H9 (cell line): ENCODE measurements at regions not wholly inside any gene's neighbourhood (a gene's known extent, or its start where the extent isn't known, plus 50 kb on each side); places are given as distances from the start of the nearest gene placed in this dataset.

Experiments used
- DNase-seq: peaks from one replicate; pipeline ENCODE4 v3.0.0-alpha.2; 2017
- H2AFZ ChIP-seq: one replicate; pipeline ENCODE4 v1.6.1; 2013; ENCODE audit warnings: mild to moderate bottlenecking, low read length, control low read depth, moderate library complexity
- H2AK5ac ChIP-seq: 2 replicates; pipeline ENCODE4 v1.6.1; 2013; ENCODE audit warnings: low read length, control low read depth, mixed read lengths; ENCODE audit not compliant: insufficient read length
- H2BK120ac ChIP-seq: one replicate; pipeline ENCODE4 v1.6.1; 2013; ENCODE audit warnings: low read depth, mild to moderate bottlenecking, low read length, control low read depth, inconsistent platforms; ENCODE audit not compliant: poor library complexity, severe bottlenecking
- H2BK12ac ChIP-seq: 2 replicates; pipeline ENCODE4 v1.6.1; 2013; ENCODE audit warnings: low read length, control low read depth, mixed read lengths, low read depth; ENCODE audit not compliant: insufficient read length
- H2BK15ac ChIP-seq: 2 replicates; pipeline ENCODE4 v1.6.1; 2013; ENCODE audit warnings: low read depth, low read length, control low read depth
- H2BK20ac ChIP-seq: one replicate; pipeline ENCODE4 v1.6.1; 2013; ENCODE audit warnings: low read depth, mild to moderate bottlenecking, low read length, control low read depth, inconsistent platforms; ENCODE audit not compliant: poor library complexity, severe bottlenecking
- H2BK5ac ChIP-seq: 2 replicates; pipeline ENCODE4 v1.6.1; 2013; ENCODE audit warnings: low read length, control low read depth, mixed read lengths; ENCODE audit not compliant: insufficient read length
- H3K14ac ChIP-seq: 2 replicates; pipeline ENCODE4 v1.6.1; 2013; ENCODE audit warnings: low read length, control low read depth; ENCODE audit not compliant: insufficient read depth
- H3K18ac ChIP-seq: 2 replicates; pipeline ENCODE4 v1.6.1; 2013; ENCODE audit warnings: low read depth, mild to moderate bottlenecking, mixed read lengths, low read length, control low read depth; ENCODE audit not compliant: insufficient read length
- H3K23ac ChIP-seq: 2 replicates; pipeline ENCODE4 v1.6.1; 2013; ENCODE audit warnings: low read length, control low read depth, mixed read lengths, low read depth; ENCODE audit not compliant: insufficient read length
- H3K23me2 ChIP-seq: 2 replicates; pipeline ENCODE4 v1.6.1; 2013; ENCODE audit warnings: low read depth, mild to moderate bottlenecking, mixed read lengths, low read length, control low read depth; ENCODE audit not compliant: insufficient read length, poor library complexity, severe bottlenecking
- H3K27ac ChIP-seq: 2 replicates; pipeline ENCODE4 v1.5.1; 2013; ENCODE audit warnings: low read length, control low read depth, mixed read lengths, low read depth; ENCODE audit not compliant: insufficient read length
- H3K27me3 ChIP-seq: 2 replicates; pipeline ENCODE4 v1.6.1; 2013; ENCODE audit warnings: low read length, control low read depth, inconsistent platforms; ENCODE audit not compliant: insufficient read depth
- H3K4ac ChIP-seq: 2 replicates; pipeline ENCODE4 v1.6.1; 2013; ENCODE audit warnings: low read depth, mild to moderate bottlenecking, control low read depth, inconsistent platforms, low read length, moderate library complexity
- H3K4me1 ChIP-seq: 2 replicates; pipeline ENCODE4 v1.6.1; 2013; ENCODE audit warnings: low read length, control low read depth, inconsistent platforms; ENCODE audit not compliant: insufficient read depth
- H3K4me2 ChIP-seq: 2 replicates; pipeline ENCODE4 v1.6.1; 2013; ENCODE audit warnings: low read length, control low read depth, mixed read lengths; ENCODE audit not compliant: insufficient read length, insufficient read depth
- H3K56ac ChIP-seq: 2 replicates; pipeline ENCODE4 v1.6.1; 2013; ENCODE audit warnings: low read depth, mild to moderate bottlenecking, mixed read lengths, low read length, control low read depth; ENCODE audit not compliant: insufficient read length
- H3K79me1 ChIP-seq: 2 replicates; pipeline ENCODE4 v1.6.1; 2013; ENCODE audit warnings: low read depth, mild to moderate bottlenecking, moderate library complexity, low read length, control low read depth, inconsistent platforms; ENCODE audit not compliant: insufficient read depth, poor library complexity, severe bottlenecking
- H3K79me2 ChIP-seq: 2 replicates; pipeline ENCODE4 v1.6.1; 2013; ENCODE audit warnings: low read length, control low read depth, inconsistent platforms; ENCODE audit not compliant: insufficient read depth
- H3K9ac ChIP-seq: 2 replicates; pipeline ENCODE4 v1.6.1; 2013; ENCODE audit warnings: low read length, control low read depth, mixed read lengths; ENCODE audit not compliant: insufficient read length; ENCODE audit errors: extremely low read depth
- H3K9me3 ChIP-seq: one replicate; pipeline ENCODE4 v1.6.1; 2013; ENCODE audit warnings: low read depth, low read length, inconsistent platforms; ENCODE audit not compliant: control insufficient read depth
- H3T11ph ChIP-seq: one replicate; pipeline ENCODE4 v1.6.1; 2013; ENCODE audit warnings: mild to moderate bottlenecking, low read length, control low read depth, inconsistent platforms
- H4K20me1 ChIP-seq: one replicate; pipeline ENCODE4 v1.6.1; 2013; ENCODE audit not compliant: control insufficient read depth, insufficient read length, insufficient read depth
- H4K5ac ChIP-seq: 2 replicates; pipeline ENCODE4 v1.6.1; 2013; ENCODE audit warnings: low read depth, mild to moderate bottlenecking, mixed read lengths, low read length, control low read depth; ENCODE audit not compliant: insufficient read length
- H4K8ac ChIP-seq: replicated peaks from 2 replicates; pipeline ENCODE4 v1.6.1; 2013; ENCODE audit warnings: low read length, control low read depth, mixed read lengths, low read depth; ENCODE audit not compliant: insufficient read length
- H4K91ac ChIP-seq: 2 replicates; pipeline ENCODE4 v1.6.1; 2013; ENCODE audit warnings: low read depth, mild to moderate bottlenecking, moderate library complexity, mixed read lengths, low read length, control low read depth; ENCODE audit not compliant: insufficient read length
- H3K27ac Mint-ChIP-seq, 3 experiments: 2 replicates in 2 of 3; 3 replicates in 1 of 3; pipeline ENCODE4 v1.8.0; 2020 to 2021; ENCODE audit warnings: mixed read lengths in 3 of 3, mild to moderate bottlenecking in 1 of 3, moderate library complexity in 1 of 3
- H3K27me3 Mint-ChIP-seq: 2 replicates; pipeline ENCODE4 v1.8.0; 2021; ENCODE audit warnings: low read depth, mild to moderate bottlenecking, moderate library complexity, mixed read lengths
- H3K36me3 Mint-ChIP-seq, 3 experiments: 2 replicates in 2 of 3; 3 replicates in 1 of 3; pipeline ENCODE4 v1.8.0; 2020 to 2021; ENCODE audit warnings: low read depth in 3 of 3, mixed read lengths in 3 of 3; ENCODE audit not compliant: insufficient read depth in 1 of 3
- H3K4me1 Mint-ChIP-seq, 2 experiments: 2 replicates each; pipeline ENCODE4 v1.8.0; 2020; ENCODE audit warnings: mixed read lengths in 2 of 2
- H3K4me3 Mint-ChIP-seq, 2 experiments: 2 replicates in 1 of 2; 3 replicates in 1 of 2; pipeline ENCODE4 v1.8.0; 2020 to 2021; ENCODE audit warnings: mild to moderate bottlenecking in 2 of 2, mixed read lengths in 2 of 2, moderate library complexity in 1 of 2
- H3K9me3 Mint-ChIP-seq, 2 experiments: 2 replicates in 1 of 2; 3 replicates in 1 of 2; pipeline ENCODE4 v1.8.0; 2020; ENCODE audit warnings: mild to moderate bottlenecking in 2 of 2, mixed read lengths in 2 of 2, moderate library complexity in 1 of 2
- WGBS: extraction: QIAGEN DNeasy Blood & Tissue Kit; methylation state at CpG from one replicate; pipeline ENCODE4 v1.1.7; 2013; ENCODE audit warnings: missing lambda C conversion rate, low lambda C conversion rate, mixed read lengths; ENCODE audit not compliant: insufficient read length; ENCODE audit errors: extremely low coverage; 5-methylcytosine and 5-hydroxymethylcytosine counted together
- TF ChIP-seq, protein P1 (sequence below): fragments of 200-600 bp; sonication (generic); conservative IDR thresholded peaks from 3 replicates; pipeline ENCODE4 v1.8.0; 2021; ENCODE audit warnings: antibody characterized with exemption, mild to moderate bottlenecking

DNA sequence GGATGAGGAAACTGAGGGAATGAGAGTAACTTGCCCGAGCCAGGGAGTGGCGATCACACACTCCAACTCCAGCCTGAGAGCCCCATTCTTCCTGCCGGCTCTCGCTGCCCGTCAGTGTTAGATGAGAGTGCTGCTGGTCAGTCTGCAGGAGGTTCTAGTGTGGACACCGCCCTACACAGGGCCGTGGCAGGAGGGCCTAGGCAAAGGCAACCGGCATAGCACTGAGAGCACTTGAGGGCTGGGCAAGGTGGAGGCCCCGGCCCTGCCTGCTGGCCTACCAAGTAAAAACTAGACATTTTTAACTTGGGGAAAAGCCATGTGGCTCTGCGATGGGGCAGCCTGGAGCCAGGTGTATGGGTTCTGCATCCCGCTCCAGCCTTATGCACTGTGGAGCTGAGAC is 354.8 kb downstream of the SEC14L1 start:
- Histone ChIP-seq H3K9ac (no peak overlapping the region), H2BK12ac (no peak overlapping the region), H3K56ac (no peak overlapping the region), H4K20me1 (no peaks in the 10 kb centered on the region), H4K8ac (no peak overlapping the region), H4K91ac (no peak overlapping the region), H3K27ac (no peak overlapping the region), H2AFZ (no peak overlapping the region), H3K4ac (no peak overlapping the region), H3K4me2 (no peak overlapping the region), H3K4me1 (no peaks in the 10 kb centered on the region), H2BK20ac (no peak overlapping the region), H3K18ac (no peak overlapping the region), H3K9me3 (no peaks in the 10 kb centered on the region), H2BK120ac (no peak overlapping the region), H3K23me2 (no peaks in the 10 kb centered on the region), H3K79me2 (no peaks in the 10 kb centered on the region), H3K79me1 (no peaks in the 10 kb centered on the region), H3K23ac (no peak overlapping the region), H2BK5ac (no peak overlapping the region), H3K27me3 (no peaks in the 10 kb centered on the region), H3T11ph (no peak overlapping the region), H4K5ac (no peak overlapping the region), H3K14ac (no peak overlapping the region), H2AK5ac (no peak overlapping the region), H2BK15ac (no peak overlapping the region)
- Mint-ChIP-seq H3K4me1 (peaks cover 0 to 3% of the 10 kb centered on the region in 2 experiments; a peak in 2 of 4 replicates), H3K4me3 (no peak overlapping the region), H3K27ac (no peak overlapping the region), H3K9me3 (no peaks in the 10 kb centered on the region; a peak in 2 of 5 replicates), H3K27me3 (no peaks in the 10 kb centered on the region), H3K36me3 (peaks cover 18 to 55% (median 48%) of the 10 kb centered on the region in 3 experiments)
- no CpG with 5 or more reads among the region's 11 CpGs for WGBS
- TF ChIP-seq, protein P1, sequence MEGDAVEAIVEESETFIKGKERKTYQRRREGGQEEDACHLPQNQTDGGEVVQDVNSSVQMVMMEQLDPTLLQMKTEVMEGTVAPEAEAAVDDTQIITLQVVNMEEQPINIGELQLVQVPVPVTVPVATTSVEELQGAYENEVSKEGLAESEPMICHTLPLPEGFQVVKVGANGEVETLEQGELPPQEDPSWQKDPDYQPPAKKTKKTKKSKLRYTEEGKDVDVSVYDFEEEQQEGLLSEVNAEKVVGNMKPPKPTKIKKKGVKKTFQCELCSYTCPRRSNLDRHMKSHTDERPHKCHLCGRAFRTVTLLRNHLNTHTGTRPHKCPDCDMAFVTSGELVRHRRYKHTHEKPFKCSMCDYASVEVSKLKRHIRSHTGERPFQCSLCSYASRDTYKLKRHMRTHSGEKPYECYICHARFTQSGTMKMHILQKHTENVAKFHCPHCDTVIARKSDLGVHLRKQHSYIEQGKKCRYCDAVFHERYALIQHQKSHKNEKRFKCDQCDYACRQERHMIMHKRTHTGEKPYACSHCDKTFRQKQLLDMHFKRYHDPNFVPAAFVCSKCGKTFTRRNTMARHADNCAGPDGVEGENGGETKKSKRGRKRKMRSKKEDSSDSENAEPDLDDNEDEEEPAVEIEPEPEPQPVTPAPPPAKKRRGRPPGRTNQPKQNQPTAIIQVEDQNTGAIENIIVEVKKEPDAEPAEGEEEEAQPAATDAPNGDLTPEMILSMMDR, result no peak
- DNase-seq, result no peak
